ENCODE measurements at regions not wholly inside any gene's neighbourhood (a gene's known extent, or its start where the extent isn't known, plus 50 kb on each side); places are given as distances from the start of the nearest gene placed in this dataset.

- Histone ChIP-seq H3K27me3 (ENCODE audit: insufficient read depth, poor library complexity, severe bottlenecking) (no peaks in the 10 kb centered on the region), H3K4me3 (replicated peaks; ENCODE audit: insufficient read depth, low read length) (no peak overlapping the region), H3K27ac (replicated peaks) (no peak overlapping the region)
- peak; percentile 49; the same call in 1 of the 2 replicates for TF ChIP-seq SPI1 (IDR thresholded peaks at IDR 0.05; ENCODE audit: borderline replicate concordance, low read depth)
- no peak for TF ChIP-seq POLR2AphosphoS5 (IDR thresholded peaks at IDR 0.05; ENCODE audit: low read depth)
- TF ChIP-seq GABPA (IDR thresholded peaks at IDR 0.05; ENCODE audit: low read depth) = no peak
- DNase-seq (ENCODE audit: low read depth in 1 of 2, low spot score in 1 of 2) = no peak
These were observed 175.3 kb upstream of the CREB1 start for GRCh38 chr2:207354462-207354861.

GRCh38 chr2:207356567-207356966, 173.2 kb upstream of the CREB1 start:
- Histone ChIP-seq H3K27me3 (ENCODE audit: insufficient read depth, poor library complexity, severe bottlenecking) (no peaks in the 10 kb centered on the region), H3K27ac (replicated peaks) (no peak overlapping the region), H3K4me3 (replicated peaks; ENCODE audit: insufficient read depth, low read length) (no peak overlapping the region)
- DNase-seq (ENCODE audit: low read depth in 1 of 2, low spot score in 1 of 2) = no peak
- TF ChIP-seq SPI1 (IDR thresholded peaks at IDR 0.05; ENCODE audit: borderline replicate concordance, low read depth) = no peak
- no peak for TF ChIP-seq GABPA (IDR thresholded peaks at IDR 0.05; ENCODE audit: low read depth)
- no peak for TF ChIP-seq CTCF (IDR thresholded peaks at IDR 0.05; ENCODE audit: insufficient read depth, low read length)
- TF ChIP-seq REST (IDR thresholded peaks at IDR 0.05; ENCODE audit: insufficient replicate concordance, low read depth) = no peak
- no peak for TF ChIP-seq POLR2AphosphoS5 (IDR thresholded peaks at IDR 0.05; ENCODE audit: low read depth)

GRCh38 chr2:207357216-207357615, 172.5 kb upstream of the CREB1 start:
- no peak for TF ChIP-seq REST (IDR thresholded peaks at IDR 0.05; ENCODE audit: insufficient replicate concordance, low read depth)
- no peak for TF ChIP-seq GABPA (IDR thresholded peaks at IDR 0.05; ENCODE audit: low read depth)
- TF ChIP-seq POLR2AphosphoS5 (IDR thresholded peaks at IDR 0.05; ENCODE audit: low read depth) = no peak
- no peak for TF ChIP-seq SPI1 (IDR thresholded peaks at IDR 0.05; ENCODE audit: borderline replicate concordance, low read depth)
- TF ChIP-seq CTCF (IDR thresholded peaks at IDR 0.05; ENCODE audit: insufficient read depth, low read length) = no peak
- Histone ChIP-seq H3K27ac (replicated peaks) (no peak overlapping the region), H3K27me3 (ENCODE audit: insufficient read depth, poor library complexity, severe bottlenecking) (no peaks in the 10 kb centered on the region), H3K4me3 (replicated peaks; ENCODE audit: insufficient read depth, low read length) (no peak overlapping the region)
- DNase-seq (ENCODE audit: low read depth in 1 of 2, low spot score in 1 of 2) = no peak

GRCh38 chr2:207362716-207363115, 167.0 kb upstream of the CREB1 start:
- H3K27me3 ChIP-seq (ENCODE audit: insufficient read depth, poor library complexity, severe bottlenecking) = no peaks in the 10 kb centered on the region
- no peak for DNase-seq (ENCODE audit: low read depth in 1 of 2, low spot score in 1 of 2)
- TF ChIP-seq CTCF (IDR thresholded peaks at IDR 0.05; ENCODE audit: insufficient read depth, low read length) (no peak), REST (IDR thresholded peaks at IDR 0.05; ENCODE audit: insufficient replicate concordance, low read depth) (no peak), GABPA (IDR thresholded peaks at IDR 0.05; ENCODE audit: low read depth) (no peak), POLR2AphosphoS5 (IDR thresholded peaks at IDR 0.05; ENCODE audit: low read depth) (no peak), SPI1 (IDR thresholded peaks at IDR 0.05; ENCODE audit: borderline replicate concordance, low read depth) (no peak)
- H3K27ac ChIP-seq (replicated peaks) = no peak overlapping the region
- H3K4me3 ChIP-seq (replicated peaks; ENCODE audit: insufficient read depth, low read length) = no peak overlapping the region

All from HL-60 (cell line).